Activated CD4-positive, alpha-beta T cell treated with anti-CD3 and anti-CD28 coated beads for 36 hours (primary cell): ENCODE measurements at regions not wholly inside any gene's neighbourhood (a gene's known extent, or its start where the extent isn't known, plus 50 kb on each side); places are given as distances from the start of the nearest gene placed in this dataset.
A peak's percentile ranks its signal among the peaks of the same experiment; 100 is the strongest.

ENCODE experiments used
- ATAC-seq: fragments of 200-7000 bp; cut with Tn5 transposase; one replicate; pipeline ENCODE4 v1.10.0; 2021; ENCODE audit warnings: mild to moderate bottlenecking, moderate library complexity
- CTCF ChIA-PET: fragments of 350-600 bp; sonication (Branson Sonifier 250); formaldehyde crosslinking; loops from one replicate; lab custom pipeline; 2021; ENCODE audit warnings: antibody characterized with exemption; lab: Charles Lee
- POLR2A ChIA-PET: fragments of 350-600 bp; sonication (Branson Sonifier 250); formaldehyde crosslinking; loops from one replicate; lab custom pipeline; 2021; ENCODE audit warnings: antibody characterized with exemption, inconsistent platforms; lab: Charles Lee
- DNase-seq: peaks from one replicate; pipeline ENCODE4 v3.0.0-alpha.2; 2020
- H3K27ac Mint-ChIP-seq: one replicate; pipeline ENCODE4 v1.8.0; 2021; ENCODE audit warnings: mixed read lengths
- H3K27me3 Mint-ChIP-seq: one replicate; pipeline ENCODE4 v1.8.0; 2021; ENCODE audit warnings: mixed read lengths
- H3K36me3 Mint-ChIP-seq: one replicate; pipeline ENCODE4 v1.8.0; 2021; ENCODE audit warnings: low read depth, mixed read lengths
- H3K4me1 Mint-ChIP-seq: one replicate; pipeline ENCODE4 v1.8.0; 2021; ENCODE audit warnings: mixed read lengths
- H3K4me3 Mint-ChIP-seq: one replicate; pipeline ENCODE4 v1.8.0; 2021; ENCODE audit warnings: mild to moderate bottlenecking, moderate library complexity, mixed read lengths
- H3K9me3 Mint-ChIP-seq: one replicate; pipeline ENCODE4 v1.8.0; 2021; ENCODE audit warnings: low read depth, mixed read lengths
- intact Hi-C, 2 experiments: fragments of 100-400 bp; cut with DNase I in 1 of 2; cut with micrococcal nuclease in 1 of 2; formaldehyde crosslinking; loops; one replicate each; pipeline versions ENCODE4 v1.14.2 to v1.15.1; 2022 to 2024; cut with DNase I, micrococcal nuclease

DNA sequence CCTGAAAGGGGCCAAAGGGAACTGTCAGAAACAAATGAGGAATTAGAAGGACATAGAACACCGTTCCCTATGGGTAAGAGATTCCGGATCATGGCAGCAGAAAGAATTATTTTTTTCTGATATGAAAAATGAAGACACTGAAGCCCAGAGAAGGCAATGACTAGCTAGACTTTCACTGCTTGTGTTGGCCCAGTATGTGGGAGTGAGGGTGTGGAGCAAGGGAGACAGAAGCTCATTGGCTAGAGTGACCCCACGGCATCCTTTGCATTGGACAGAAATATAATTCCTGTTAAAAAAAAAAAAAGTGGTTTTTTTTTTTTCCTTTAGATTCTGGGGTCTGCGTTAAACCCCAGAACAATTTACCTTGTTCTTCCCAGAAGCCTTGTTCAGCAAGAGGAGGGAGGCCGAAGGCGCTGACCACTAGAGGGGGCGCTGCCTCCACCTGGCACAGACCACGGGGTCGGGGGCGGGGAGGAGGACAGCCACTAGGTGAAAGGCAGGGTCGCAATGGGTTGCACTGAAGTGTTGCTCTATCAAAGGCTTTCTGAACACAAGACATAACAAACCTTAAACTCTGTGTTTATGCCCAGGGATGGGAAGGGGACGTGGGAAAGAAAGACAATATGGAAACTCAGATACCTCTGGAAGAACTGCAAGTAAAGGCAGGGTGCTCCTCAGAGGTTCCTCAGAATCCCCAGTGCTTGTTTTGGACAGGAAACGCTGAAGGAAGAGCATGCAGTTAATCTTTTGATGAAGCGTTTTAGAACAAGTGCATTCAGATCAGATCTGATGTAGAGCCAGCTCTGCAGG lies 156.8 kb downstream of the KCNA5 start:
- Mint-ChIP-seq H3K36me3 (no peaks in the 10 kb centered on the region), H3K27me3 (peaks cover 17% of the 10 kb centered on the region), H3K4me3 (no peak overlapping the region), H3K4me1 (no peaks in the 10 kb centered on the region), H3K27ac (no peak overlapping the region), H3K9me3 (no peaks in the 10 kb centered on the region)
- POLR2A ChIA-PET: no interaction called here
- peak; percentile 72 for DNase-seq
- no peak for ATAC-seq
- intact Hi-C loops: loop anchor here (1.0 to 10.0 kb wide), 4 partner anchors 242 to 356 kb away; no protein-coding TSS in a partner anchor
- CTCF ChIA-PET: interaction anchor here (0.6 to 0.7 kb wide), 2 partner anchors 285 to 341 kb away, joined by 3 read pairs; no protein-coding TSS in a partner anchor

DNA sequence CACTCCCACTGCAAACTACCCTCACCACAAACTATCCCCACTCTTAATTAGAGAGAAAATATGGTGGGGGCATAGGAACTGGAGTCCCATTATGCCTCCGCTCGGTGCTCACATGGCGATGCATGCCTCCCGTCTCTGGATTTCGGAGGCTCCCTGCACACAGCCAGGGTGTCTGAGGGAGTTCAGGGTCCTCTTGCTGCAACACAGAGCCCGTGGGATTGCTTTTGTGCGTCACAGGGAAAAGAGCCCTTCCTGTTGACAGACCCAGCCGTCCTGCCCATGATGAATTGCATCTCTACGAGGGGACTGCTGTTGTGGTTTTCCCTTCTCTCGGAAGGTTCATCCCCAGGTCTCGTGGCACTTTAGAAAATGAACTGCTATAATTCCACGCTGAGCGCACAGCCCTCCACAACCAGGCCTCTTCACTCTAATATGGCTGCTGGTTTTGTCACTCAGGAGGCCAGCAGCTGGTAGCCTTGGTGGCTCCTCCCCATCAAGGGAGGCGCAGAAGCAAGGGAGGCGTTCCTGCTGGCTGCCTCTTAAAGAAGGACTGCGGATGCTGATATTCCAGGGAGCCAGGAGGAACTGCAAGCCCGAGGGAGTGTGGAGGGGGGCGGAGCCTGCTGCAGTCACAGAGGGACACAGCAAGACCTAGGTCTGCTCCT lies 158.0 kb downstream of the KCNA5 start:
- intact Hi-C loops: loop anchor here (2.0 to 10.0 kb wide), 3 partner anchors 303 to 355 kb away; no protein-coding TSS in a partner anchor
- ATAC-seq (no peak), DNase-seq (no peak)
- ChIA-PET CTCF (interaction anchor here (0.6 kb wide), 1 partner anchor 340 kb away, joined by 3 read pairs; no protein-coding TSS in a partner anchor), POLR2A (no interaction called here)
- H3K9me3 Mint-ChIP-seq: no peaks in the 10 kb centered on the region
- no peak overlapping the region for H3K27ac Mint-ChIP-seq
- H3K36me3 Mint-ChIP-seq: no peaks in the 10 kb centered on the region
- no peaks in the 10 kb centered on the region for H3K4me1 Mint-ChIP-seq
- H3K27me3 Mint-ChIP-seq: peaks cover 18% of the 10 kb centered on the region
- H3K4me3 Mint-ChIP-seq: no peak overlapping the region

DNA sequence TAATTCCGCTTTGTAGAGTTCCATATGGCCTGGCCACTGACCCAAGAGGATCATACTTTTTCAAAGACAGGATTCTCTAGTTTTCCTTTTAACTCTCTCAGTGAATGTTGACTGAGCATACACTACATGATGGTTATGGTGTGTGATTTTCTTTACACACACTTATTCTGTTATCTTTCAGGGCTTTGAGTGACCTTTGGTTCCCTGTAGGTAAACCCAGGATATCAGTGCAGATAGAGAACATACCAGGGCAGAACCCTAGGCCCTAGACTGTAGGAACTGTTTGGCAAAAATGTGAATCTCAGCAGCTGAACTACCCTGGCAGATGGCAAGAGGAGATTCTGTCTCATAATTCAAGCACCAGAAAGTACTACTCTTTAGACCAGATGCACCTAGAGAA lies 159.6 kb downstream of the KCNA5 start:
- ATAC-seq: no peak

DNA sequence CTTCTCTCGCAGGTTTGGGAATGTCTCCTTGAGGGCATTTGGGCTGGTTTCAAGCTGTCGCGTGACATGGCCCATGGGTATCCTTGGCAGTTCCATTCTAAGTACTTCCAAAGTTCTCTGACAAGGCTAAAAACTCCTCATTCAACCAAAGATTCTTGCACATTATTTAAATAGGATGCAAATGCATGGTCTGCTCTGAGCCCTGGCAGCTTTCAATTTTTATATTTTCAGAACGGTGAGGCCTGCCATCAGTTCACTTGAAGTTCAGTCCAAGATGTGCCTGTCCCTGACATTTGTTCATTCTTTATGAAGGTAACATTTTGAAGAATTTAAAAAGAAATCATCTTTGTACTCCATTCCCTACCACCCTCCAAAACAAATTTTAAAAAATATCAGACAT lies 160.0 kb downstream of the KCNA5 start:
- ATAC-seq (no peak), DNase-seq (no peak)
- Mint-ChIP-seq H3K4me3 (no peak overlapping the region), H3K9me3 (no peaks in the 10 kb centered on the region), H3K36me3 (no peaks in the 10 kb centered on the region), H3K4me1 (no peaks in the 10 kb centered on the region), H3K27ac (no peak overlapping the region), H3K27me3 (peaks cover 7% of the 10 kb centered on the region)
- ChIA-PET POLR2A (no interaction called here), CTCF (no interaction called here)
- intact Hi-C loops: loop anchor here (10.0 kb wide), 2 partner anchors 301 to 311 kb away; no protein-coding TSS in a partner anchor

More for the DNA sequence above, 159.6 kb downstream of the KCNA5 start:
- no peaks in the 10 kb centered on the region for H3K36me3 Mint-ChIP-seq
- POLR2A ChIA-PET: no interaction called here
- H3K4me1 Mint-ChIP-seq: no peaks in the 10 kb centered on the region
- CTCF ChIA-PET: no interaction called here
- no peak overlapping the region for H3K27ac Mint-ChIP-seq
- DNase-seq: no peak
- no peak overlapping the region for H3K4me3 Mint-ChIP-seq
- no peaks in the 10 kb centered on the region for H3K9me3 Mint-ChIP-seq
- peaks cover 10% of the 10 kb centered on the region for H3K27me3 Mint-ChIP-seq
- intact Hi-C loops: loop anchor here (10.0 kb wide), 2 partner anchors 302 to 312 kb away; no protein-coding TSS in a partner anchor

DNA sequence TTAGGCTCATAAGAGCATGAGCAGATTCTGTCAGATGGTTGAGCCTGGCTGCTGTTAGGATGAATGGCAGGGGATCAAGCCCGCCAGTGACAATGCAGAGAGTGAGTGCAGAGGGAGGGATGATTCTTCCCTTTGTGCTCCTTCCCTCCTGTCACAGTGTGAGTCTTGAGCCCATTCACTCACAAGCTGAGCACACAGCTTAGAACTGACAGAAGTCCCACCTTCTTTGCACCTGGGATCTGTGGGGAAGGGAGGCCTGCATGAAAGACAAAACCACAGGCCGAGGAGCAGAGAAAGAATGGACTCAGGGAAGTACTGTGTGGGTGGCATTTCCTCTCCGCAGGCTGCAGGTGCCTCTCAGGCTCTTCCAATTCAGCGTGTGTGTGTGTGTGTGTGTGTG lies 160.6 kb downstream of the KCNA5 start:
- intact Hi-C loops: loop anchor here (10.0 kb wide), 2 partner anchors 301 to 311 kb away; no protein-coding TSS in a partner anchor
- Mint-ChIP-seq H3K4me3 (no peak overlapping the region), H3K4me1 (no peaks in the 10 kb centered on the region), H3K27me3 (peaks cover 7% of the 10 kb centered on the region), H3K9me3 (no peaks in the 10 kb centered on the region), H3K36me3 (no peaks in the 10 kb centered on the region), H3K27ac (no peak overlapping the region)
- DNase-seq: no peak
- no peak for ATAC-seq
- POLR2A ChIA-PET: no interaction called here
- CTCF ChIA-PET: no interaction called here

DNA sequence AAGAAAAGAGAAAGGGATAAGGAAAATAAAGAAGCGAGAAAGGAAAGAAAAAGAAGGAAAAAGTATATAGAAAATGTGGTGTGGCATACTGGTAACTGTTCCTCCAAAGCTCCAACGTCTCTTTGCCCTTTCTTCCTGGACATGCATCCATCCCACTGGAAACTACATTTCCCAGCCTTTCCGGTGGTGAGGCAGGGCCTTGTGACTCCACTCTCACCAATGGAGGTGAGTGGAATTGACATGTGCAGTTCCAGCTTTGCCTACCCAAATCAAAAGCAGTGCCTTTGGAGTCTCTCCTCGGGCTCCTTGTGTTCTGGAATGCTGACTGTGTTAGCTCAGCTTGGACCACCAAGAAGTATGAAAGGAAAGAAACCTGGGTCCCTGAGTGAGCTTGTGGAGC lies 161.2 kb downstream of the KCNA5 start:
- CTCF ChIA-PET: no interaction called here
- DNase-seq (no peak), ATAC-seq (no peak)
- intact Hi-C loops: loop anchor here (10.0 kb wide), 2 partner anchors 300 to 310 kb away; no protein-coding TSS in a partner anchor
- no peaks in the 10 kb centered on the region for H3K36me3 Mint-ChIP-seq
- no peak overlapping the region for H3K4me3 Mint-ChIP-seq
- H3K27me3 Mint-ChIP-seq: peaks cover 6% of the 10 kb centered on the region
- no peak overlapping the region for H3K27ac Mint-ChIP-seq
- no peaks in the 10 kb centered on the region for H3K4me1 Mint-ChIP-seq
- H3K9me3 Mint-ChIP-seq: no peaks in the 10 kb centered on the region
- POLR2A ChIA-PET: no interaction called here

DNA sequence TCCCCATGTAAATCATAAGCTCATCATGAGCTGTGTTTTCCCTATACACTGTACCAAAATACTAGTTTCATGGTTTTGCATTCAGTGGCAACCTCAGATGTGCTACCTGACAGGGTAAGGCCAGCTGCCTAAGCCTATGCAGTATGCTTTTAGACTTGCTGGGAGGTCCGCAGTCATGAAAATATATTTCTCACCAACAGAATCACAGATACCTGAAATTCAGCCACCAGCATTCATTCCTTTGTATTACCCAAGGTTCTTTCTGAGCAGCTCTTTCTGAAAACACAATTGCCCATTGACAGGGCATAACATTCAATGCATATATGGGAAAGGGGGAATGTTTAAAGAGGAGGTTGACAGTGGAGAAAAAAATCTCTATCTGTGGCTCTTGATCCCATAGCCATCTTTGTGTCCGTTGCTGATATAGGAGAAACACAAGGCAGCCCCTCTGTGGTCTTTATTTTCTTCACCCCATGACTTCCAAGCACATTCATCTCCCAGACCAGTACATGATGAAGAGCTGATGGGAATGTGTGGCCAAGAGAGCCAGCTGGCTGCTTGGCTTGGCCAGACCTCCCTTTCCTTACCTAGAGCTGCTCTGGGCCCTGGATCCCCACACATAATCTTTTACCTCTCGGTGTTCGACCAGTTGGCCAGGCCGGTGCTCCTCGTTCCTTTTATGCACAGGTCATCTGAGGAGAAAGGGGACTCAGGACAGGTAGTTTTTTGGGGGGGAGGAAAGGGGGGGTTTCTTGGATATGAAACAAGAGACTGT lies 162.9 kb downstream of the KCNA5 start:
- H3K27ac Mint-ChIP-seq: no peak overlapping the region
- no peaks in the 10 kb centered on the region for H3K4me1 Mint-ChIP-seq
- H3K9me3 Mint-ChIP-seq: no peaks in the 10 kb centered on the region
- ChIA-PET CTCF (no interaction called here), POLR2A (no interaction called here)
- ATAC-seq (no peak), DNase-seq (no peak)
- no peaks in the 10 kb centered on the region for H3K36me3 Mint-ChIP-seq
- H3K27me3 Mint-ChIP-seq: peaks cover 6% of the 10 kb centered on the region
- H3K4me3 Mint-ChIP-seq: no peak overlapping the region
- intact Hi-C loops: loop anchor here (10.0 kb wide), 2 partner anchors 298 to 308 kb away; no protein-coding TSS in a partner anchor

DNA sequence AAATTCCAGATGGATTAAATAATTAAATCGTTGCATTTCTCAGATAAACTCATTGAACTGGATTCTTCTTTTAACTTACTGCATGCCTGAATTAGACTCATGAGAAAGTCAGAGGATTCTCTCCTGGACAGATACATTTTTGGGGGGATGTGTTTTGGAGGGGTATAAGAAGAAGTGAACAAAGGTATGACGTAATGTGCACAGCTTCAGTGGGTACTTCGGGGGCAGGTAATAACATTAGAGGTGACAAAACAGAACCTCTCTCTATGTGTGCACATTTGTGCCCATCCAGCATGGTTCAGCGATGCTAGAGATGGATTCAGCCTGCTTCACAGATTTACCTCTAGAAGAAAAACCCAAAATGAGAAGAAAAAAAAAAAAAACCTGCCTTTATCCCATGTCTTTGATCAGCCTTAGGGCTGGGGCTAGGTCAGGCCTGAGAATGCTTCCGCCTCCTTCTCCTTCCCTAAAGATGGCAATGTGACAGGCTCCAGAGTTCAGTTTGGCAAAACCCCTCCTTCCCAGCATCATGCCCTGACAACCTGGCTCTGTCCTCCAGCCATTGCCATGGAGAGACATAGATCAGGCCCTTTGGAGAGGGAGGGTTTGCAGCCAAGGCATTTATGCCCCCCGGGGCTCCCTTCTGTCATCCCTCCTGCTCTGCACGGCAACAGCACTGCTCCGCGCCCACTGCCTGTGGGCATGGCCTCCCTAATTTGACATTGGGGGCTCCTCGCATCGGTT lies 166.7 kb downstream of the KCNA5 start:
- Mint-ChIP-seq H3K9me3 (no peaks in the 10 kb centered on the region), H3K27me3 (peaks cover 13% of the 10 kb centered on the region), H3K4me1 (no peaks in the 10 kb centered on the region), H3K36me3 (no peaks in the 10 kb centered on the region), H3K27ac (no peak overlapping the region), H3K4me3 (no peak overlapping the region)
- DNase-seq: no peak
- ChIA-PET POLR2A (no interaction called here), CTCF (no interaction called here)
- intact Hi-C loops: no loop called here
- ATAC-seq: no peak

DNA sequence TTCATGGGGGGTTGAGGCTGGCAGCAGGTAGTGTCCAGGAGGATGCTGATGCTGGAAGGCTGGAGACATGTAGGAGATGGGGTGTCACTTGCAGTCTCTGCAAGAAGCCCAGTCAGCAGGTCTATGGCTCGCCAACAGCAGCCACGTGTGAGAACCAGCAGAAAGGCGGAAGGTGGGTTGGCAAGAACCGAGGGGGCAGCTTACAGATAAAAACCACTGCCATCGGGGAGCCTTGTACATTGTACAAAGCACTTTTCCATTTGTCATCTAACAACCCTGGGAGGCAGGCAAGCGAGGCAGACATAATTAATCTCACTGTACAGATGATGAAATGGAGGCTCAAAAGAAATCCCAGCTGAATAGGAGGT lies 167.2 kb downstream of the KCNA5 start:
- Mint-ChIP-seq H3K4me3 (no peak overlapping the region), H3K36me3 (no peaks in the 10 kb centered on the region), H3K4me1 (no peaks in the 10 kb centered on the region), H3K27me3 (peaks cover 10% of the 10 kb centered on the region), H3K9me3 (no peaks in the 10 kb centered on the region), H3K27ac (no peak overlapping the region)
- CTCF ChIA-PET: no interaction called here
- POLR2A ChIA-PET: no interaction called here
- no peak for ATAC-seq
- intact Hi-C loops: no loop called here
- no peak for DNase-seq

DNA sequence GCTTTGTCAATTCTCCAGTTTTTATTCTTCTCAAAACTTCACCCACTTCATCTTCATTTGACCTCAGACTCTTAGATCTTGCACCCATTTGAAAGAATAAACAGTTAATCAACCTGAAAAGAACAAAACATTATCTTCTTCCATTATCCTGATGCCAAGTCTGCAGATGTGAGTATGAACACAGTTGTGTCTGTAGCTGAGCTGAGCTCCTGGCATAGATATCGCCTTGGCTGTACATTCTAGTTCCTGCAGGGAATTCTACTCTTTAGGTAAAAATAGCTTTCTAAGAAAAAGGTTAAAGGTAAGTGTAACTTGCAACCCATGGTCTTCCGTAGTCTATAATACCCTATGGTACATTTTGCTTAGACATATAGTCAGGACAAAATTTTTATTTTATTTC lies 169.7 kb downstream of the KCNA5 start:
- H3K9me3 Mint-ChIP-seq: no peaks in the 10 kb centered on the region
- peaks cover 17% of the 10 kb centered on the region for H3K27me3 Mint-ChIP-seq
- H3K36me3 Mint-ChIP-seq: no peaks in the 10 kb centered on the region
- intact Hi-C loops: no loop called here
- no peaks in the 10 kb centered on the region for H3K4me1 Mint-ChIP-seq
- no peak for DNase-seq
- no peak overlapping the region for H3K4me3 Mint-ChIP-seq
- ATAC-seq: no peak
- H3K27ac Mint-ChIP-seq: no peak overlapping the region
- CTCF ChIA-PET: no interaction called here
- POLR2A ChIA-PET: no interaction called here

DNA sequence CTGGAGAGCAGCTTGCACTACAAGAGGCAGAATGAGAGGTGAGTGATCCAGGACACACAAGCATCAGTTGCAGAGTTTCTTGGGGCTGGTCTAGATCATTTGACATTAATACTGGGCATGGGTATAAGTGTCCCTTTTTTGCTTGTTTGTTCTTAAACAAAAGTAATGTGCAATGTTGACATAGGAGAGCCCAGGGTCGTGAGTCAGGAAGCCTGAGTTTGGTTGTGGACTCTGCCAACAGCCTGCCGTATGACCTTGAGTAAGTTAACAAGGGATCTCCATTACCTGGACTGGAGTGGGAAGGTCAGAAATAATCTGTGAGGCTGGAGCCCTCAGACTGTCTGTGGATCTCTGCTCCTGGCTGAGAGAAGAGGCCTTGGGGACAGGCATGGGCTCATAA lies 170.3 kb downstream of the KCNA5 start:
- DNase-seq (no peak), ATAC-seq (no peak)
- H3K4me1 Mint-ChIP-seq: no peaks in the 10 kb centered on the region
- peaks cover 17% of the 10 kb centered on the region for H3K27me3 Mint-ChIP-seq
- intact Hi-C loops: no loop called here
- H3K27ac Mint-ChIP-seq: no peak overlapping the region
- no peak overlapping the region for H3K4me3 Mint-ChIP-seq
- no peaks in the 10 kb centered on the region for H3K36me3 Mint-ChIP-seq
- no peaks in the 10 kb centered on the region for H3K9me3 Mint-ChIP-seq
- POLR2A ChIA-PET: no interaction called here
- CTCF ChIA-PET: no interaction called here
